Astrocyte of the cerebellum (primary cell): ENCODE measurements at regions not wholly inside any gene's neighbourhood (a gene's known extent, or its start where the extent isn't known, plus 50 kb on each side); places are given as distances from the start of the nearest gene placed in this dataset.
"Not testable (repeated sequence)": the region's sequence is repeated elsewhere in the genome, so short reads cannot be mapped to it uniquely, and the experiment has no call there.

Experiments
- DNase-seq: peaks from one replicate; pipeline ENCODE4 v3.0.0-alpha.2; 2011; ENCODE audit warnings: low read depth
- H3K4me3 ChIP-seq: 2 replicates; pipeline ENCODE4 v1.5.1; 2011; ENCODE audit warnings: mild to moderate bottlenecking, low read depth, low read length, moderate library complexity
- in situ Hi-C: cut with HindIII; loops from 2 replicates; pipeline ENCODE4 v1.10.0; 2017; ENCODE audit warnings: low sequenced_read_pairs
- TF ChIP-seq, protein P1 (sequence below): IDR thresholded peaks from 2 replicates; pipeline ENCODE4 v1.5.1; 2012; ENCODE audit warnings: low read length, low read depth, moderate library complexity, mild to moderate bottlenecking; ENCODE audit errors: missing control alignments

DNA sequence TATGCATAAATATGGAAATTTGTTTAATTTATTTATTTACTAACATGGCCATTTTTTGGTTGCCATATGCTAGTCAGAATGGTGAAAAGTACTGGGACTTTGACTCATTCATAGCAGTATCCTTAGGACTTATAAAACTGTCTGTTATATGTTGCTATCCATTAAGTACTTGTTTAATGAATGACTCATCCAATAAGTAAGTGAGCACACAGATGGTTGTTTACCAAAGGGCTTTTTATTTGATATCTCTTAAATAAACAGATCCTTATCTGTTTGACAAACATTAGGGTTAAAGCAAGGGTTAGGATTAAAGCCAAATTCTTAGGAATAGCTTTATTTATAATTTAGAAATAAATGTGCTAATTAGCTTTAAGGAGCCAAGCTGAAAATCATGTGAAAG lies 183.4 kb downstream of the FBXO4 start:
- no peak overlapping the region for H3K4me3 ChIP-seq
- no peak for DNase-seq
- TF ChIP-seq, protein P1, sequence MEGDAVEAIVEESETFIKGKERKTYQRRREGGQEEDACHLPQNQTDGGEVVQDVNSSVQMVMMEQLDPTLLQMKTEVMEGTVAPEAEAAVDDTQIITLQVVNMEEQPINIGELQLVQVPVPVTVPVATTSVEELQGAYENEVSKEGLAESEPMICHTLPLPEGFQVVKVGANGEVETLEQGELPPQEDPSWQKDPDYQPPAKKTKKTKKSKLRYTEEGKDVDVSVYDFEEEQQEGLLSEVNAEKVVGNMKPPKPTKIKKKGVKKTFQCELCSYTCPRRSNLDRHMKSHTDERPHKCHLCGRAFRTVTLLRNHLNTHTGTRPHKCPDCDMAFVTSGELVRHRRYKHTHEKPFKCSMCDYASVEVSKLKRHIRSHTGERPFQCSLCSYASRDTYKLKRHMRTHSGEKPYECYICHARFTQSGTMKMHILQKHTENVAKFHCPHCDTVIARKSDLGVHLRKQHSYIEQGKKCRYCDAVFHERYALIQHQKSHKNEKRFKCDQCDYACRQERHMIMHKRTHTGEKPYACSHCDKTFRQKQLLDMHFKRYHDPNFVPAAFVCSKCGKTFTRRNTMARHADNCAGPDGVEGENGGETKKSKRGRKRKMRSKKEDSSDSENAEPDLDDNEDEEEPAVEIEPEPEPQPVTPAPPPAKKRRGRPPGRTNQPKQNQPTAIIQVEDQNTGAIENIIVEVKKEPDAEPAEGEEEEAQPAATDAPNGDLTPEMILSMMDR: no peak
- in situ Hi-C loops: no loop called here

DNA sequence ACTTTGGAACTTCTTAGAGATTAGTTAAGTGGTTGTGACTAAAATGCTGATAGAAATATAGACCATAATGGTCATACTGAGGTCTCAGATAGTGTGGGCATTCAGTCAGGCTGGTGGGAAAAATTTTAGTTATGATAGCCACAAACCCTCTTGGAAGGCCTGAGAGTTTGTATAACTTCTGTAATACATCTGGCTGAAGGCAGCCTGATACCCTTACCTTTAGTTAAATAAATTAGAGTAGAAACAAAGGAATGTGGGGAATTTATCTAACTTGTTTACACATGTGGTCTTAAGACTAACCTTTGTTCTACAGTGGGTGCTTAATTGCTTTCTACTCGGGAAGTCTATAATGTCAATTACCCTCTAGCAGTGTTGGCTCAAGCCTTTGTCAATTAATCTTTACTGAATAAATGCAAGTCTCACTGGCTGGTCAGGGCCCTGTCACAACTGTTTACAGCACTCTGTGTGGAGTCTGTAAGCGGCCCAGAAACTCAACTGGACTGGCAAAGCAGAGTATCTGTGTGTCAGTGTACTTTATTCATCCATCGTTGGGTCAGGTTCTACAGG lies 184.0 kb downstream of the FBXO4 start:
- TF ChIP-seq, protein P1: no peak
- in situ Hi-C loops: no loop called here
- H3K4me3 ChIP-seq: no peak overlapping the region
- DNase-seq: no peak

DNA sequence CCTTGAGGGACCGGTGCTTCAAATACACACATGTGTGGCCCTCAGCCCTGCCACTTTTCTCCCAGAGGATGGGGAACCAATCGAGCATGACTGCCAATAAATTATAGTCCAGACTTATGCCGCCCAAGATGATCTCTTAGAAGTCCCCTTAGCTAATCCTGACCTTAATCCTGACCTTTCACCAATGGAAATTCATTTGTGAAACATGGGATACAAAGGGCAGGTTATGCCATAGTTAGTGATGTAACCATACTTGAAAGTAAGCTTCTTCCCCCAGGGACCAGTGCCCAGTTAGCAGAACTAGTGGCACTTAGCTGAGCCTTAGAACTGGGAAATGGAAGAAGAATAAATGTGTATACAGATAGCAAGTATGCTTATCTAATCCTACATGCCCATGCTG lies 190.6 kb downstream of the FBXO4 start:
- H3K4me3 ChIP-seq, DNase-seq, in situ Hi-C loops: not testable (repeated sequence)

DNA sequence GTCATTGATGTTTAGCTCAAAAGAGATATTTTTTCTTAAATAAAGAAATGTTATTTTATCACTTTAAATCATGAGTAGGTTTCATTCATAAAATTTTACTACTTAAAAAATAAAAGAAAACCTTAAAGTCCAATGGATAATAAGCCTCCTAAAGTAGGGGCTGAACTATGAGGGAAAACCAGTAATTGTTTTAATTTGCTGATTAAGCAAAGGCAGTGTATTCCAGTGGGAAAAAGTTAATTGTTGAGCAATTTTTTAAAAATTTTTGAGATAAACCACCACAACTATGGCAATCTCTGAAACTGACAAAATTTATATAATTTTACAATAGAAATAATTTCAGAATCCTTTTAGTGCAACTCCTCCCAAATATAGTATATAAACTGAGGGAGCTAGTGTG lies 195.0 kb downstream of the FBXO4 start:
- TF ChIP-seq, protein P1: no peak
- in situ Hi-C loops: no loop called here
- DNase-seq: no peak
- H3K4me3 ChIP-seq: no peak overlapping the region

DNA sequence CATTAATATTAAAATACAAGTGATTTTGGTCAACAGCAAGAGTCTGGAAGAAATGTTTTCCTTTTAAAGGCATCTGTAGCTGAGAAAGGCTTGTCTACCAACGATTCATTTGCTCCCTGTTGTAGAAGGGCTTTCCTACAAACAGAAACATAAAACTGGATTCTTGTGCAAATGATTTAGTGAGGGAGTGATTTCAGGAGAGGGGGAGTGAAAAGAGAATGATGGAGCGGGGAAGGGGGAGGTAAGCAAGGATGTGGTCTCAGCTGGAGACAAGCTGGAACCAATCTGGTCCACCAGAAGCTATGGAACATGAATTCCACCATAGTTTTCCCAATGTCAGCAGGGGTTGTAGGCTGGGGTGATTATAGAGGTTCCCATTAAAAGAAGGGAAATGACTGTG lies 196.3 kb downstream of the FBXO4 start:
- TF ChIP-seq, protein P1: no peak
- DNase-seq: no peak
- in situ Hi-C loops: no loop called here
- no peak overlapping the region for H3K4me3 ChIP-seq

DNA sequence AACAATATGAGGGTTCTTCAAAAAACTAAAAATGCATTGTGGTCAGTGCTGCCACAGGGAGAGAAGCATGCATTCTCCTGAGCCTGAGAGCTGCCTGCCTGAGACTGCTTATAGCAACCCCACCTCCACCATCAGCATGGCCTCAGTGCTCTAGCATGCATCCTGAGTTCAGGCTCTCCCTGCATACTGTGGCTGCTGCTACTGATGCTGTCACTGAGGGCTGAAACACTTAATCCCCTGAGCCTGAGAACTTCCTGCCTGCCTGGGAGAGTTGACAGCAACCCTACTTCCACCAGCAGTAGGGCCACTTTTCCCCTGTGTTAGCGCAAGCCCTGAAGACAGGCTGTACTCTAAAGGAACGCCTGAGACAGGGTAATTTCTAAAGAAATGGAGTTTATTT lies 206.0 kb downstream of the FBXO4 start:
- DNase-seq: no peak
- H3K4me3 ChIP-seq: no peak overlapping the region
- TF ChIP-seq, protein P1: no peak
- in situ Hi-C loops: no loop called here

DNA sequence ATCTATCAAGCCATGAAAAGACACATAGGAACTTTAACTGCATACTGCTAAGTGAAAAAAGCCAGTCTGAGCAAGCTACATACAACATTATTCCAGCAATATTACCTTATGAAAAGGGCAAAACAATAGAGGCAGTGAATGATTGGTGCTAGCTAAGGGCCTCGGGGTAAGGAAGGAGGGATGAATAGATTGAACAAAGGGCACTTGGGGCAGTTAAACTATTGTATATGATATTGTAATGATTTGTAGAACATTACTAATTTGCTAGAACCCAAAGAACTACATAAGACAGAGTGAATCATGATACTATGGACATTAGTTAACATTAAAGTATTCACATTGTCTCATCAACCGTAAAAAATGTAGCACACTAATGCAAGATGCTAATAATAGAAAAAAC lies 218.3 kb downstream of the FBXO4 start:
- H3K4me3 ChIP-seq: no peak overlapping the region
- in situ Hi-C loops: no loop called here
- TF ChIP-seq, protein P1: no peak
- DNase-seq: no peak
